ENCODE measurements at regions not wholly inside any gene's neighbourhood (a gene's known extent, or its start where the extent isn't known, plus 50 kb on each side); places are given as distances from the start of the nearest gene placed in this dataset.

DNA sequence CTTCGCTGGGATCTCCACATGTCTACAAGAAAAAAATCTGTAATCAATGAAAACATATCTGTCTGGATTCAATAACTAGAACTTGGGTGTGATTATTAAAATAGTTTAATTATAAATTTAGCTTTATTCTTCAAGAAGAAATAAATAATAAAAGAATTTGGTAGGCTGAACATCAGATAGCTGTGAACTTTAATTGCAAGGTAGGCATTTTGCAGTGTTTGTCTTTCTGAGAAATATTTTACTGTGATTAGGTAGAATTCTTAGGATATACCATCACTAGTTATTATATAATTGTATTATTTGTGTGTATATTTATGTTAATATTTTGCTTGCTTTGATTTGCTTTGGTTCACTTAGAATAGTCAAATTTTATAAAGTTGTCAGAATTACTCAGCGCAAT, 409.4 kb downstream of the PCDH18 start:
- TF ChIP-seq CBX3 (IDR thresholded peaks at IDR 0.05; ENCODE audit: borderline replicate concordance, low read depth) (no peak), E4F1 (IDR thresholded peaks at IDR 0.05; ENCODE audit: borderline replicate concordance, partially characterized antibody) (no peak), EP300 (IDR thresholded peaks at IDR 0.05; ENCODE audit: borderline replicate concordance in 1 of 2, control insufficient read depth in 1 of 2, low read depth in 2 of 2, low read length in 2 of 2) (no peak), MYC (IDR thresholded peaks at IDR 0.05; ENCODE audit: insufficient read depth, insufficient read length, insufficient replicate concordance, low read length, severe bottlenecking) (no peak), BHLHE40 (IDR thresholded peaks at IDR 0.05; ENCODE audit: borderline replicate concordance in 1 of 2, low read depth in 2 of 2, low read length in 1 of 2) (no peak), FOXM1 (IDR thresholded peaks at IDR 0.05; ENCODE audit: low read depth, low read length) (no peak), EZH2 (IDR thresholded peaks at IDR 0.05; ENCODE audit: borderline replicate concordance, control insufficient read depth, low read depth, low read length) (no peak), HDAC6 (IDR thresholded peaks at IDR 0.05; ENCODE audit: unreplicated experiment) (no peak)
- TF ChIP-seq, protein P1, sequence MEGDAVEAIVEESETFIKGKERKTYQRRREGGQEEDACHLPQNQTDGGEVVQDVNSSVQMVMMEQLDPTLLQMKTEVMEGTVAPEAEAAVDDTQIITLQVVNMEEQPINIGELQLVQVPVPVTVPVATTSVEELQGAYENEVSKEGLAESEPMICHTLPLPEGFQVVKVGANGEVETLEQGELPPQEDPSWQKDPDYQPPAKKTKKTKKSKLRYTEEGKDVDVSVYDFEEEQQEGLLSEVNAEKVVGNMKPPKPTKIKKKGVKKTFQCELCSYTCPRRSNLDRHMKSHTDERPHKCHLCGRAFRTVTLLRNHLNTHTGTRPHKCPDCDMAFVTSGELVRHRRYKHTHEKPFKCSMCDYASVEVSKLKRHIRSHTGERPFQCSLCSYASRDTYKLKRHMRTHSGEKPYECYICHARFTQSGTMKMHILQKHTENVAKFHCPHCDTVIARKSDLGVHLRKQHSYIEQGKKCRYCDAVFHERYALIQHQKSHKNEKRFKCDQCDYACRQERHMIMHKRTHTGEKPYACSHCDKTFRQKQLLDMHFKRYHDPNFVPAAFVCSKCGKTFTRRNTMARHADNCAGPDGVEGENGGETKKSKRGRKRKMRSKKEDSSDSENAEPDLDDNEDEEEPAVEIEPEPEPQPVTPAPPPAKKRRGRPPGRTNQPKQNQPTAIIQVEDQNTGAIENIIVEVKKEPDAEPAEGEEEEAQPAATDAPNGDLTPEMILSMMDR (IDR thresholded peaks at IDR 0.05 in 2 of 3, conservative IDR thresholded peaks at IDR 0.05 in 1 of 3; ENCODE audit: control insufficient read depth in 2 of 3, extremely low read depth in 1 of 3, insufficient read depth in 1 of 3, low read depth in 3 of 3, low read length in 3 of 3), result no peak
- TF ChIP-seq, protein P2, sequence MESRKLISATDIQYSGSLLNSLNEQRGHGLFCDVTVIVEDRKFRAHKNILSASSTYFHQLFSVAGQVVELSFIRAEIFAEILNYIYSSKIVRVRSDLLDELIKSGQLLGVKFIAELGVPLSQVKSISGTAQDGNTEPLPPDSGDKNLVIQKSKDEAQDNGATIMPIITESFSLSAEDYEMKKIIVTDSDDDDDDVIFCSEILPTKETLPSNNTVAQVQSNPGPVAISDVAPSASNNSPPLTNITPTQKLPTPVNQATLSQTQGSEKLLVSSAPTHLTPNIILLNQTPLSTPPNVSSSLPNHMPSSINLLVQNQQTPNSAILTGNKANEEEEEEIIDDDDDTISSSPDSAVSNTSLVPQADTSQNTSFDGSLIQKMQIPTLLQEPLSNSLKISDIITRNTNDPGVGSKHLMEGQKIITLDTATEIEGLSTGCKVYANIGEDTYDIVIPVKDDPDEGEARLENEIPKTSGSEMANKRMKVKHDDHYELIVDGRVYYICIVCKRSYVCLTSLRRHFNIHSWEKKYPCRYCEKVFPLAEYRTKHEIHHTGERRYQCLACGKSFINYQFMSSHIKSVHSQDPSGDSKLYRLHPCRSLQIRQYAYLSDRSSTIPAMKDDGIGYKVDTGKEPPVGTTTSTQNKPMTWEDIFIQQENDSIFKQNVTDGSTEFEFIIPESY (IDR thresholded peaks at IDR 0.05), result no peak
